ENCODE measurements at regions not wholly inside any gene's neighbourhood (a gene's known extent, or its start where the extent isn't known, plus 50 kb on each side); places are given as distances from the start of the nearest gene placed in this dataset.

- no peak for DNase-seq
- H3K27ac ChIP-seq, result no peak overlapping the region
- in situ Hi-C loops (cut with HindIII; ENCODE audit: low pct_ligation_motif_present, low sequenced_read_pairs), result no loop called here
- H3K27me3 ChIP-seq (replicated peaks), result no peaks in the 10 kb centered on the region
- H3K4me3 ChIP-seq (ENCODE audit: low read depth, low read length), result no peak overlapping the region
- no peaks in the 10 kb centered on the region for H3K36me3 ChIP-seq (replicated peaks)
- TF ChIP-seq CTCF (IDR thresholded peaks at IDR 0.05; ENCODE audit: low read depth, low read length, missing control alignments), result no peak
Measured at GRCh38 chr5:2021484-2022176, 138.9 kb upstream of the IRX4 start.

DNA sequence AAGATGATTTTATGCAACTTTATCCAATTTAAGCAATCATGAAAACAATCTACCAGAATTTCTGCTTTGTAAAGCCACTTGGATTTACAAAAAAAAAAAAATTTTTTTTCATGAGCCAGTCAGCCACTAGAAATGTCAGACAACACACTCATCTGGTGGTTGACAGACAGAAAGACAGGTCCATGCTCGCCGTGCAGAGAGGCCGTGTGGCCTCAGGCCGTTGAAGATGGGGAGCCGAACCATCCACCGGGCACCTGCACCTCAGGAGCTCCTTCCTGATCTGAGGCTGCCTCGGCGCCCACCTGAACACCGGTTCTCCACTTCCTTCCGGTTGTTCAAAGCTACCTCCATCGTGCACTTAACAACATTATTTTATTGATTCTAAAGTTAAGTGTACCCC lies 138.0 kb upstream of the IRX4 start:
- Histone ChIP-seq H3K27me3 (replicated peaks) (no peaks in the 10 kb centered on the region), H3K4me3 (ENCODE audit: low read depth, low read length) (no peak overlapping the region), H3K36me3 (replicated peaks) (no peaks in the 10 kb centered on the region), H3K27ac (no peak overlapping the region)
- TF ChIP-seq CTCF (IDR thresholded peaks at IDR 0.05; ENCODE audit: low read depth, low read length, missing control alignments), result no peak
- DNase-seq, result no peak
- in situ Hi-C loops (cut with HindIII; ENCODE audit: low pct_ligation_motif_present, low sequenced_read_pairs), result no loop called here

DNA sequence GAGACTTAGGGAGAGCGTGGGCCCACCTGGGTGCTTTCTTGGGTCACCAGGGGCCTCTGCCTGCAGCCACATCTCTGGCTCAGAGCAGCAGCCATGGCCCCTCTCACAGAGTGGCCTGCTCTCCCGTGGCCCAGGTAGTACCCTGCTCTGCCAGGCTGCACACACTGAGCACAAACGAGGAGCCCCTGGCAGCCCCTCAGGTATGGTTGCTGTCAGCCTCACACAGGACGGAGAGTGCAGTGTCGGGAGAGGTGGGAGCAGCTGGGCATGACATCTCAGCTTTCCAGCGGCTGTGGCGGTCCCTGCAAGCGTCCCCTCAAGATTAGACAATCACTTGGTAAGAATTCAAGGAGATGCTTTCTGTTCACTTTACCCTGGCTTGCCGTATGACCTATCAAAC lies 137.0 kb upstream of the IRX4 start:
- H3K27me3 ChIP-seq (replicated peaks), result no peaks in the 10 kb centered on the region
- DNase-seq, result no peak
- H3K36me3 ChIP-seq (replicated peaks), result no peaks in the 10 kb centered on the region
- no peak overlapping the region for H3K27ac ChIP-seq
- no peak overlapping the region for H3K4me3 ChIP-seq (ENCODE audit: low read depth, low read length)
- TF ChIP-seq CTCF (IDR thresholded peaks at IDR 0.05; ENCODE audit: low read depth, low read length, missing control alignments), result no peak
- in situ Hi-C loops (cut with HindIII; ENCODE audit: low pct_ligation_motif_present, low sequenced_read_pairs), result no loop called here

DNA sequence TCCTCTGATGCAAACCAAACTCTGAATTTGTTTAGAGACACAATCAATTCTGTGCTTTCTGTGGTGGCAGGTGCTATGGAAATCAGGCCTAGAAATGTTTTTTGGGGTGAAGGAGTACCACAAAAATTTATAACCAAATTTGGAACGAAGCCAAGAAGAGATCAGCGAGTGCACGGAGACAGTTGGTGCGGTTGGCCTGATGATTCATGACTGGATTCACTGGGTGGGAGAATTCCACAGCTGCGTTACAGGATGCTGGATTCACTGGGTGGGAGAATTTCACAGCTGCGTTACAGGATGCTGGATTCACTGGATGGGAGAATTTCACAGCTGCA lies 135.6 kb upstream of the IRX4 start:
- TF ChIP-seq CTCF (IDR thresholded peaks at IDR 0.05; ENCODE audit: low read depth, low read length, missing control alignments), result no peak
- no peaks in the 10 kb centered on the region for H3K27me3 ChIP-seq (replicated peaks)
- H3K4me3 ChIP-seq (ENCODE audit: low read depth, low read length), result no peak overlapping the region
- no peaks in the 10 kb centered on the region for H3K36me3 ChIP-seq (replicated peaks)
- in situ Hi-C loops (cut with HindIII; ENCODE audit: low pct_ligation_motif_present, low sequenced_read_pairs), result no loop called here
- no peak overlapping the region for H3K27ac ChIP-seq
- DNase-seq, result no peak

DNA sequence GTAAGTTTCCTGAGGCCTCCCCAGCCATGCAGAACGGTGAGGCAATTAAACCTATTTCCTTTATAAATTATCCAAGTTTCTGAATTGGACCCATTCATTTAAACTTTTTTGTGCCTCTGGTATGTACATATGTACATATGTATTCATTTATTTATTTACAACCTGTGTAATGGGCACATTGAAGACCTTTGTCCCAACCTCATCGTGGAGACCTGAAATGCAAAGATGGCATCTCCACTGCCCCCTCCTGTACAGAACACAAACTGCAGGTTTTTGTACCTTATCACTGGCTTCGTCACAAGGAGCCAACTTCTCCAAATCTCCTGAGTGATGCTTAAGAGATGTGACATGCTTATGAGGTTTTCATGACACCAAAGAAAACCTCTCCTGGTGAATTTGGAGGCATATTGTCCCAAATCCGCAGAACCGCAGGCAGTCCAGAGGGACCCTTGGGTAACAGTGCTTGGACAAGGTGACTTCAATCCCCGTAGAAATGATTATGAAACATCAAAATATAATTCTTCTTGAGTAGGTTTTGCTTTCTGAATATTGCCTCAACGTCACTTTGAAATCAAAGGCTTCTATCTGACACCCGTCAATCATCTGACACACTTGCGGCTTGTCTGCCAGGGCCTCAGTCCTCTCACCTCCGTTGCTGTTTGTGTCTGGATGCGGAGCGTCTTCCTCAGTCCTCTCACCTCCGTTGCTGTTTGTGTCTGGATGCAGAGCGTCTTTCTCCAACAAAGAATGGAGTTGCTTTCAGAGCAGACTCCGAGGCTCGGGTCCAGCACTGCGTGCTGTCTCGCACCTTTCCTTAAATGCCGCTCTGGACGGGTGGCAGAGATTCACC lies 135.0 kb upstream of the IRX4 start:
- peak; percentile 17 for DNase-seq
- peak; percentile 47 for TF ChIP-seq CTCF (IDR thresholded peaks at IDR 0.05; ENCODE audit: low read depth, low read length, missing control alignments)
- H3K27ac ChIP-seq, result no peak overlapping the region
- H3K4me3 ChIP-seq (ENCODE audit: low read depth, low read length), result no peak overlapping the region
- H3K27me3 ChIP-seq (replicated peaks), result no peaks in the 10 kb centered on the region
- no peaks in the 10 kb centered on the region for H3K36me3 ChIP-seq (replicated peaks)
- in situ Hi-C loops (cut with HindIII; ENCODE audit: low pct_ligation_motif_present, low sequenced_read_pairs), result no loop called here

Measured in brain microvascular endothelial cell (primary cell).